Posterior vena cava (tissue), 2 donors: ENCODE measurements at regions not wholly inside any gene's neighbourhood (a gene's known extent, or its start where the extent isn't known, plus 50 kb on each side); places are given as distances from the start of the nearest gene placed in this dataset.
"Not testable (repeated sequence)": the region's sequence is repeated elsewhere in the genome, so short reads cannot be mapped to it uniquely, and the experiment has no call there.

Experiments used
- DNase-seq: peaks from one replicate; pipeline ENCODE4 v3.0.0-alpha.2; 2020; ENCODE audit warnings: low spot score
- intact Hi-C, 2 donors: fragments of 100-400 bp; cut with DNase I; formaldehyde crosslinking; loops; one replicate each; pipeline versions ENCODE4 v1.14.1 to v1.14.2; 2022 to 2023
- donor health status: DM: yes; HTN: yes; CAD: no.
- donor health status: DM: yes; HTN: yes; CAD: no.

DNA sequence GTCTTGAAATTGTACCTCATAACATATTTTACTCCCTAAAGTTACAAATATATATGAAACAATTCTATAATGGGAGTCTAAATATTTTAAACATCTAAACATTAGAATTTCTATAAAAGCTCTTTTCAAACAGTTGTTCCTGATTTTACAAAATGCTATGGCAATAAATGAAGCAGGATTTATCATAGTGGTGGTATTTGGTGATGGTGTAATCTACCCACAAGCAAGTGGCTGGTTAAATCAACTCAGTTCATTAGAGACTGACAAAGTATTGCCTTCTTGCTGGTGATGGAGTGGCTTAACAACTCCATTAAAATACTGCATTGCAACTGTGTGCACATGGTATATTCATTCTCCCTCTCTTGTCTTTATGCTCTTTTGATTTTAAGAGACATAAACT, 138.9 kb downstream of the PMAIP1 start:
- intact Hi-C loops: no loop called here
- no peak for DNase-seq

DNA sequence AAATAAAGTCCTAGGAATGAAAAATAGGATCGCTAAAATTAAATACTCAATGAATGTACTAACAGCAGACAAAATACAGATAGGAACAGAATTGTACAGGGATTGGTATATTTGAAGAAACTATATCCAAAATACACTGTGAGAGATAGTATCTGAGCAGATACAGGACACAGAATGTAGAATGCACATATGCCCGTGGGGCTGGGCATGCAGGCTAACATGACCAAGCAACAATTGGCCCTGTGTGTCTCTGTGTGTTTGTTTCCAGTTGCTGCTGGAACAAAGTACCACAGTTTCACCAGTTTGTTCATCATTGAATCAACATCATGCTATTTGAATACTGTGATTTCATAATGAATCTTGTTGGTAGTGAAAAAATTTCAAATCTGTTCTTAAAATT, 127.6 kb downstream of the PMAIP1 start:
- intact Hi-C loops: no loop called here
- no peak for DNase-seq

DNA sequence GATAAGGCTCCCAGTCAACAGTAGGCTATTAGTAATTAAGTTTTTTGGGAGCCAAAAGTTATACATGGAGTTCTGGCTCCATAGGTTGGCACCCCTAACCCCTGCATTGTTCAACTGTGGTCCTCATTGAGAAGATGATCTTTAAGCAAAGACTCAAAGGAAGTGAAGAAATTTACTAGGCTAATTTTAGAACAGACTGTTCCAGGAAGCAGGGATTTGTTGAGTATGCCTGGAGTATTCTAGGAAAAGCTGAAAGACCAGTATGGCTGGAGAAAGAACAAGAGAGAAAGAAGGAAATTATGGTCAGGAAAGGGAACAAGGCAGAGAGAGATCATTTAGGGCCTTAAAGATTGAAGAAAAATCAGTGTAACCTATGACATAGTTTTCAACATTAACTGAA, 125.1 kb downstream of the PMAIP1 start:
- no peak for DNase-seq
- intact Hi-C loops: no loop called here

DNA sequence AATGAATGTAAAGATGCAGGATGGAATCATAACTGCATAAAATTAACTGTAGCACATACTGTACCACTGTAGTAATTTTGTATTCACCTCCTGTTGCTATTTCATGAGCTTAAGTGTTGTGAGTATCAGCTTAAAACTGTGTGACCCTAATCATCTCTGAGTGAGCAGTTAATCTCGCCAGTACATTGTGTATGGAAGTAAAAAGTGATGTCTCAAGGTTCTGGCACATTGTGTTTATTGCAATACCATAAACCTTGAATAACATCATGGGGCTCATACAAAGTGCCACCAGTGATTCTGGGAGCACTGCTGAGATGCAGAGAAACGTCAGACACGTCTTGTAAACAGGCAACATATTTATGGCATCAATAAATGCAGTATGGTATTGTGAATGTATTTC, 124.5 kb downstream of the PMAIP1 start:
- DNase-seq: no peak
- intact Hi-C loops: no loop called here

DNA sequence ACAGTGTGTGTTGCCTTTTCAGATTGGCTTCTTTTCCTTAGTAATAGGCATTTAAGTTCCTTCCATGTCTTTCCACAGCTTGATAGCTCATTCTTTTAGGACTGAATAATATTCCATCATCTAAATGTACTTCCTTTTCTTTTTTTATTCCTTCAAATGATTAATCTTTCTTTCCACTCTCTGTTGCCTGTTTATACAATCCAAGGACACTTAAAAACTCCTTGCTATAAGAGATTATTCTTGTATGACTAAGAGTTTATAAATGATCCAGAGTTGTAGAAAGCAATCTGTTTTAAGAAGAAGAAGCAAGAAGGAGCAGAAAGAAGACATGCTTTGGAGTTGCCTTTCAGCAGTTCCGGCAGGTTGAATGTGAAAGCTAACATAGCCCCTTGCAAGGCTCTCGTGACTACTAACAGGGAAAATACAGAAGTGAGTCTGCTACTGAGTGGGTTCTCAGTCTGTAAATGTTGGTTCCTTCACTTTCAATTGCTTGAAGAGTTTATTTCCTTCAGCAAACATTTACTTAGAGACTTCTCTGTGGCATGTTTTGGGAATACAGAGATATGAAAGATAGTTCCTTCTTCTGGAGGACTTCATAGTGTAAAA, 123.0 kb downstream of the PMAIP1 start:
- intact Hi-C loops: no loop called here
- no peak for DNase-seq

DNA sequence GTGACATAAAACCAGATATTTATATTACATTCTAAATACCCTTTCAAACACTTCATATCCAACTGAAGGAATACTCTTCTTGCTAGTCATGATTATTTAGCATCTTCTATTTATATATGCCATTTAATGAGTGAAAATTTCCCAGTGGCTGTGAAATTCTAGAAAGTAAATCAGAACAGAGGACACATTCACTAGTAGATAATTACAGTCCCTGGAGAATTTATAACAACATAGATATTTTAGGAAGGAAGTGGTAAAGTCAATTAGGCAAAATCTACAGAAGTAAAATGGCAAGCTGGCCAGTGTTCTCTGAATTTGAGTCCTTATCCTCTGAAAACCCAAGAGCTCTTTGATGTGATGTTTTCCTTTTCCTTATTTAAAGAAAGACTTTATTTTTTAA, 121.8 kb downstream of the PMAIP1 start:
- DNase-seq: no peak
- intact Hi-C loops: no loop called here

DNA sequence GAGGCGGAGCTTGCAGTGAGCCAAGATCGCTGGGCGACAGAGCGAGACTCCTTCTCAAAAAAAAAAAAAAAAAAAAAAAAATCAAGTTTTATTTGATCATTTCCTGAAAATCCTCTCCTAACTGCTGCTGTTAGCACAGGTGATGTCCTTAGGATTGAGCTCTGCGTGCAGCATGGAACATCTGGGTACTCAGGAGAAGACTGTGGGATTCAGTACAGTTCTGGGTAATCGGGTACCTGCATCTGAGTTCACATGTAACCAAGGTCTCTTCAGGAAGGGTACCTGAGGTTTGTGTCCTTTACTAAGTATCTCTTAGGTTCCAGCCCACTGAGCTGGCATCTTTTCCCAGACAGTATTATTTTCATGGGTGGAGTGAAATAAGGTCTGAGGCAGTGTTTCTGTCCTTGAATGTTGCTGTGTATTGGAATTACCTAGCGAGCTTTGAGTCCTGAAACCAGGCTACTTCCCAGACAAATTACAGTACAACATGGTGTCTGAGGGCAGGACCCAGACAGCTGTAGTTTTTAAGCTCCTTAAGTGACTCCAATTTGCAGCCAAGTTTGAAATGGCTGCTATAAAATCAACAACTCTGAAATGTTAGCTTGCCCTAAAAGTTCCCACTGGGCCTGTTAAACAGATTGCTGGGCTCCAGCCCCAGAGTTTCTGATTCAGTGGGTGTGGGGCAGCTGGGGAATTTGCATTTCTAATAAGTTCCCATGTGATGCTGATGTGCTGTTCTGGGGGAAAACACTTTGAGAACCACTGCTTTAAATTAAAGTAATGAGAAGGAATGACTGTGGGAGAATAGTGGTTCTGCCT, 120.5 kb downstream of the PMAIP1 start:
- intact Hi-C loops: no loop called here
- no peak for DNase-seq

DNA sequence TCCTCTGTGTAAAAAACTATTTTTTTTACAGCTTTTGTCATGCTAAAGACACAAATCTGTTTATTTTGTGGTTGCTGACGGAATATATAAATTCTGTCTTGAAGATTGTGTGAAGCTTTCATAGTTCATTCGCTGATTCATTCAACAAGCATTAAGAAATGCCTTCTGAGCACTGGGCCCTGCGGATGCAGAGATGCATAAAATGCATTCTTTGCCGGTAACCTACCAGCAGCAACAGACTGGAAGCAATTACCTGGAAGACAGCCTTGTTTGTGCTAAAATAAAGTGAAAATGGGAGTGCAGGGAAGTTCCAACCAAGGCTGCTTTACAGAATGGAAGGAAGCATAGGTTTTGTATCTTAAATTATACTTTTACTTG, 119.7 kb downstream of the PMAIP1 start:
- intact Hi-C loops: no loop called here
- no peak for DNase-seq

DNA sequence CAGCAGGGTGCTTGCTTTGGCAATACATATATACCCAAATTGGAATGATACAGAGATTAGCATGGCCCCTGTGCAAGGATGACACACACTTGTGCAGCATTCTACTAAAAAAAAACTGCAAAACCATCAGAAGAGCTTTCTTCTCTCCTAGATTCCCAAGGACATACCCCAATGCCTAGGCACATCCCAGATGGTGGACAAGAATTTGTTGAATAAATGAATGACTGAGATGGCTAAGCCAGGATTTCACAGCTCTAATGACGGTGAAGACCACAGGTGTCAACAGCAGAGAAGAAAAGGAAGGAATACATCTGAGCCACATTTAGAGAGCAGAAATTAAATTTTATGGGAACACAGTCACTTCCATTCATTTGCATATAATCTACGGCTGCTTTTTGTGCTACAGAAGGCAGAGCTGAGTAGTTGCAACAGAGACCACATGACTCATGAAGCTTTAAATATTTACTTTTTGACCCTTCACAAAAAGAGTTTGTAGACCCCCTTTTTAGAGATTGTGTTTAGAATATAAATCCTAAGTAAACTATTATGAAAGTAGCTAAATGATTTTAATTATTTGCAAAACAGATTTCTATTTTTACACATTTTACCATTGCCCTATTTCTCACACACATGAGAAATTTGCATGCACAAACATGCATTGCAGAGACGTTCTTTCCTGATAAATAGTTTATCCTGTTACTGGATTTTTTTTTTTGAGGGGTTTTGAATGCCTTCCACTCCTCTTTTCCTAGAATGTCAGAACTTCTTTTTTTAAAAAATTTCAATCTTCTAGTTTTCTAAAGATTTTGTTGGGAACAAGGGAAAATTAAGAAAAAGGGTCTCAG, 119.0 kb downstream of the PMAIP1 start:
- intact Hi-C loops: no loop called here
- DNase-seq: no peak

DNA sequence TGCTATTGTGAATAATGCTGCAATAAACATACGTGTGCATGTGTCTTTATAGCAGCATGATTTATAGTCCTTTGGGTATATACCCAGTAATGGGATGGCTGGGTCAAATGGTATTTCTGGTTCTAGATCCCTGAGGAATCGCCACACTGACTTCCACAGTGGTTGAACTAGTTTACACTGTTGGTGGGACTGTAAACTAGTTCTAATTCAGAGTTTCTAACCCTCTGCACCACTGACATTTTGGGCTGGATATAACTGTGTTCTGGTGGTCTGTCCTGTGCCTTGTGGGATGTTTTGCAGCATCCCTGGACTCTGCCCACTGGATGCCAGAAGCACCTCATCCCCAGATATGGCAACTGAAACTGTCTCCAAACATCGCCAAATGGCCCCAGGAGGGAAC, 118.3 kb downstream of the PMAIP1 start:
- intact Hi-C loops, DNase-seq: not testable (repeated sequence)

DNA sequence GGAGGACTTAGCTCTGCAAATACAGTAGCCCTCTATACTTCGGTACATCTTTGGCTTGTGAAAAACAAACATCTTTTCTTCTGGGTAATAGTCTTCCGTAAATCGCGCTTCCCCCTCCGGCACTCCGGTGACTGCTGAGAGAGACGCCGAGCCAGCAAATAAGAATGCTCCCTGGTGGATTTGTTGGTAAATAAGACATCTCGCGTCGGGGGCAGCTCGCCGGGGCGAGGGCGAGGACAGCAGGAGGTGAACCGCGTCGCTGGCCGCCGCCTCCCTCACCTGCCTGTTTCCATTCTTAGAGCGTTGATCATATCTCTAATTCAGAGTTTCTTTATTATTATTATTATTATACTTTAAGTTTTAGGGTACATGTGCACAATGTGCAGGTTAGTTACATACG, 117.6 kb downstream of the PMAIP1 start:
- no peak for DNase-seq
- intact Hi-C loops: no loop called here

DNA sequence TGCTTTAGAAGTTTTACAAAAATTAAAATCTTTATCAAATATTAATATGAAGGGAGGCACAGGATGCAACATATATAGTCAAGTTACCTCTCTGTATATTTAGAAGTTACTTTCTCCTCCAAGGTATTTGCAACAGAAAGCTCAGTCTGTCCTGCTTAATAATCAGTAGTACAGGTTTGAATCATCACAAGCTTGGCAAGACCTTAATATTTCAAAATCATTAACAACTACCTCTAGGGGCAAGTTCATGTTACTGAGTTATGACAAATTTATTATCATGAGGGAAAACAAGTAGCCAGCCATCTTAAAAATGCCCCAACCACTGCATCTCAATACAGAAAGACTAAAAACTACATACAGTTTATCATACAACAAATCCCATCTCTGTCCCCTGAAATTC, 116.0 kb downstream of the PMAIP1 start:
- intact Hi-C loops, DNase-seq: not testable (repeated sequence)

DNA sequence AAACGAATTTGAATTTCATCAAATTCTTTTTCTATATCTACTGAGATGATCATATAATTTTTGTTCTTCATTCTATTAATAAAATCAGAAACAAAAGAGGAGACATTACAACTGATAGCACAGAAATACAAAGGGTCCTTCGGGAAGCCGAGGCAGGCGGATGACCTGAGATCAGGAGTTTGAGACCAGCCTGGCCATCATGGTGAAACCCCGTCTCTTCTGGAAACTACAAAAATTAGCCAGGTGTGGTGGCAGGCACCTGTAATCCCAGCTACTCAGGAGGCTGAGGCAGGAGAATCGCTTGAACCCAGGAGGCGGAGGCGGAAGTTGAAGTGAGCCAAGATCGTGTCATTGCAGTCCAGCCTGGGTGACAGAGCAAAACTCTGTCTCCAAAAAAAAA, 113.4 kb downstream of the PMAIP1 start:
- DNase-seq, intact Hi-C loops: not testable (repeated sequence)

DNA sequence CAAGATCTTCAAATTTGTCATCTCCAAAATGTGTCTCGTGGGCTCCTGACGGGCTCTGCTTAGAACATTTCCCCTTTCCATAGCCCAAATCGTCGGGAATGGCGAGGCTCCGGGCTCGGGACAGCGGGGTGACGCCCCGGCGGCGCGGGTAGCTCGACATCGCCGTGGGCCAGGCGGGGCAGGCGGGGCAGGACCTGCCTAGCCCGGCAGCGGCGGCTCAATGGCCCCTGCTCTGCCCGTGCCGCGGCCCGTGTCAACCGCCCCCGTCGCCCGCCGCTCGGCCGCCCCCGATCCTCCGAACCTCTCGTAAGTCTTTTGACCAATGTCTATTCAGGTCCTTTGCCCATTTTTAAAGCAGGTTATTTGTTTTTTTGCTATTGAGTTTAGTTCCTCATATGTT, 111.2 kb downstream of the PMAIP1 start:
- DNase-seq: no peak
- intact Hi-C loops: no loop called here

DNA sequence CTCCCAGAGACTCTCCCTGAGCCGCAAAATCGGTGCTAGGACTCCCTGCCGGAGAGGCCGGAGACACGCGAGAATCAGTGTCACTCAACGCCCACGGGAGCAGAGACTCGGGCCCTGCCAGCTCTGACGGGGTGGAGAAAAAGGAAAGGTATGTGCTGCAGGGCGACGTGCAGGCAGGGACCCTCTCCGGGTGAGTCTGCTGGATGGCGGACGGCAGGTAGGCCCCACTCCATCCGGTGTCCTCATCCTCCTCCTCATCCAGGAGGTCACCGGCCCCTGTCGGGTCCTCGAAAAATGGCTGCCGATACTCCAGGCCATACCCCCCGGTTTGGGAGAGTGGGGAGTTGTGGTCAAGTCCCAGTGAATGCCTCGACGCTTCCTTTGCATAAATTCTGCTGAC, 110.7 kb downstream of the PMAIP1 start:
- no peak for DNase-seq
- intact Hi-C loops: no loop called here

DNA sequence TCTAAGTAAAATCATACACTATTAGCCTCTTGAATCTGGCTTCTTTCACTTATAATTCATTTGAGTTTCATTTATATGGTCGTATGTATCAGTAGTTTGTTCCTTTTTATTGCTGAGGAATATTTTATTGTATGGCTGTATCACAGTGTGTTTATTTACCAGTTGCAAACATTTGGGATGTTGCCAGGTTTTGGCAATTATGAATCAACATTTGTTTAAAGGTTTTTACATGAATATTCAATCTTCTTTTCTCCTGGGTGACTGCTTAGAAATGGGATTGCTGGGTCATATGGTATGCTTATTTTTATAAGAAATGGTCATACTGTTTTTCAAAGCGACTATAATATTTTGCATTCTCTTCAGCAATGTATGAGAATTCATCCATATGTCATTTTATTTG, 107.9 kb downstream of the PMAIP1 start:
- DNase-seq: no peak
- intact Hi-C loops: no loop called here

DNA sequence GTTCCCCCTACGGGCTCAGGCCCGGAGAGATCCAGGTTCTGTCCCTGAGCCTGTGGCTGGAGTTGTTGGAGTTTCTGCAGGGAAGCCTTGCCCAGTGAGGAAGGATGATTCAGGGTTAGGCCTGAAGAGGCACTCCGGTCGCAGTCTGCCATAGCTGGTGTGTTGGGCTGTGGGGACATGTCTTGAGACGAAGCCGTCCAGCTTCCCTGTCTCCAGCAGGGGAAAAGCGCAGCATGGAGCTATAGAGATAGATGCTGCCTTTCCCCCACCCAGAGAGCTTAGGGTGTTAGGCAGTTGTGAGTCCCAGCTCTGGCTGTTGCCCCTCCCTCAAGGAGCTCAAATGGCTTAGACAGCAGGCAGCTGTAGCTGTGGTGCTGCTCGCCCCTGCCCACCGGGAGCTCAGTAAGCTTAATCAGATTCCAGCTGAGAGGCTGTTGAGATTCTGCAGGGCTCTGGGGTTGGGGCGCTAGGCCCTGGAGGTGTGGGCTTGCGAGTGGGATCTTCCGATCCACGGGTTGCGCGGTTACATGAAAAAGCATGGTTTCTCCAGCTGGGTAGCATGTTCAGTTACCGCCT, 103.9 kb downstream of the PMAIP1 start:
- no peak for DNase-seq
- intact Hi-C loops: loop anchor here in 1 of 2 donors (5.0 kb wide), 1 partner anchor 506 kb away; no protein-coding TSS in a partner anchor

DNA sequence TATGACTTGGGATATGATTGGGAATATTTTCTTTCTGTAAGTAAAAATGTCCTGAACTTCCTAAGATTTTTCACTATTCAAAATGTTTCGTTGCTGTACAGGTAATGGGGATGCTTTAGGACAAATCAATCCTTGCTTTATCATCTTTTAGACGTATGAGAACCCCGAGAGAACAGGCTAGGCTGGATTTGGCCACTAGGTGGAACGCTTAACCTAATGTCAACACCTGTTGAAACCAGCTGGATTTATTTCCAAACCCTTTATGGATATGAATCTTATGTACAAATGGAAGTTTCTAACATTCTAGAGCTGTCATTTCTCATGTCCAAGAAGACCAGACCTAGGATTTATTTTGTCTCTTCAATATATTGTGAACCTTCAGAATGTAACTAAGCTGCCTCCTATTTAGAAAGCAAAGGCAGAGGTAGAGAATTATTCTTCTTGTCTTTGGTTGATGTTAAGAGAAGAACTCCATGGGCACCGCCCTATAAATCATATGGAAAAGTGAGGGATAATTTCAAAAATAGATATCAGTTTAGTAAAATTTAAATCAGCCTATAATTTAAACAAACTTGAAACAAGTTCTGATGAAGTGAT, 96.7 kb downstream of the PMAIP1 start:
- intact Hi-C loops: loop anchor here in 1 of 2 donors (5.0 kb wide), 1 partner anchor 556 kb away; no protein-coding TSS in a partner anchor
- DNase-seq: no peak

DNA sequence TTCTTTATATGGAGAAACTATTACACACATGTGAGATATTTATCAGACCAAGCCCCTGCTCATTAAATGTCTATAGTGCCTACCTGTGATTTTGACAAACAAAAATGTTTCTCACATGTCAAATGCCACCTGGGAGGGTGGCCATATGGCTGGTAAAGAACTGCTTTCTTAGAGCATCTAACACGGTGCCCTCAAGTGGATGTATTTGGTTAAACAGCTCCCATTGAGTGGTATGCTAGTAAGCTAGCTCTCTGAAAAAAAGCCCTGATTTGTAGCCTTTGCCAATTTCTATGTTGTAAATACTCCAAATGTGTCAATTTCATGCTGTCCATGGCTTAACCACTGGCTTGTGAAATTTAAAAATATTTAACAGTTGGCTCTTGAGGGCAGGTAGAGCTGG, 94.6 kb downstream of the PMAIP1 start:
- intact Hi-C loops: no loop called here

DNA sequence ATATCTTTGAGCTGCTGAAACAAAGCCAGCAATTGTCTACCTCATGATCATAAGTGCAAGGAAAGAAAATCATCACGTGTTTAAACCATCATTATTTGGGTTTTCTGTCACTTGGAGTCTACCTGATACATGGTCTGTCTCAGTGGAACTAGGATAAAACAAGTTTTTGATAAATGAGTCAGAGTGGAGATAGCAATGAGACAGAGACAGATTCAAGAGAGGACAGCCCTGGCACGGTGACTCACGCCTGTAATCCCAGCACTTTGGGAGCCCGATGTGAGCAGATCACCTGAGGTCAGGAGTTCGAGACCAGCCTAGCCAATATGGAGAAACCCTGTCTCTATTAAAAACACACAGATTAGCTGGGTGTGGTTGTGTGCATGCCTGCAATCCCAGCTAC, 93.8 kb downstream of the PMAIP1 start:
- no peak for DNase-seq
- intact Hi-C loops: no loop called here

More for the DNA sequence above, 94.6 kb downstream of the PMAIP1 start:
- no peak for DNase-seq
